GM12878 (cell line): ENCODE measurements at regions not wholly inside any gene's neighbourhood (a gene's known extent, or its start where the extent isn't known, plus 50 kb on each side); places are given as distances from the start of the nearest gene placed in this dataset.
"Not testable (repeated sequence)": the region's sequence is repeated elsewhere in the genome, so short reads cannot be mapped to it uniquely, and the experiment has no call there.

ENCODE experiments used
- ATAC-seq: fragments of 200-7000 bp; cut with Tn5 transposase; 3 replicates; pipeline ENCODE4 v1.9.1; 2020; ENCODE audit warnings: mild to moderate bottlenecking, moderate library complexity
- BruUV-seq: library from RNA; stranded (reverse); fragments of 400-500 nt; replicated peaks from 2 replicates; lab custom pipeline; 2021; lab: Mats Ljungman, UMichigan
- CTCF ChIA-PET: fragments of 300-600 bp; sonication (Branson Sonifier 250); formaldehyde crosslinking; extraction: SDS; loops from one replicate; lab custom pipeline; 2021; ENCODE audit warnings: inconsistent platforms; lab: Yijun Ruan, JAX
- POLR2A ChIA-PET: fragments of 350-600 bp; formaldehyde crosslinking; extraction: SDS; loops from one replicate; lab custom pipeline; 2021; ENCODE audit warnings: inconsistent platforms; lab: Charles Lee
- RAD21 ChIA-PET: fragments of 300-600 bp; sonication (Branson Sonifier 250); formaldehyde crosslinking; loops from one replicate; lab custom pipeline; 2023; ENCODE audit warnings: antibody characterized with exemption; ENCODE audit not compliant: unreplicated experiment; lab: Charles Lee
- SMC1A ChIA-PET: fragments of 300-600 bp; sonication (Branson Sonifier 250); formaldehyde crosslinking; loops from one replicate; lab custom pipeline; 2023; ENCODE audit not compliant: unreplicated experiment, uncharacterized antibody; lab: Charles Lee
- DNase-seq: peaks from one replicate; pipeline ENCODE4 v3.0.0-alpha.2; 2011; ENCODE audit warnings: low read depth, low spot score
- FAIRE-seq: peaks from 3 replicates; lab custom pipeline; 2011; peaks lifted over from hg19 to GRCh38; lab: Jason Lieb, UNC
- H2AFZ ChIP-seq: 2 replicates; pipeline ENCODE4 v1.6.0; 2011; ENCODE audit warnings: low read depth, low read length, control low read depth; ENCODE audit not compliant: control insufficient read depth
- H3K27ac ChIP-seq: 2 replicates; pipeline ENCODE4 v1.5.1; 2011; ENCODE audit warnings: control low read depth; ENCODE audit not compliant: control insufficient read depth, insufficient read depth
- H3K27me3 ChIP-seq, 2 experiments: replicated peaks in 1 of 2; 2 replicates each; pipeline versions ENCODE4 v1.6.0 to v1.6.1; 2011; ENCODE audit warnings: low read length in 1 of 2; ENCODE audit not compliant: control insufficient read depth in 2 of 2, insufficient read depth in 2 of 2
- H3K36me3 ChIP-seq, 2 experiments: 2 replicates each; pipeline ENCODE4 v1.5.1; 2011; ENCODE audit warnings: low read length in 1 of 2; ENCODE audit not compliant: control insufficient read depth in 2 of 2, insufficient read depth in 2 of 2
- H3K4me1 ChIP-seq: 2 replicates; pipeline ENCODE4 v1.6.1; 2011; ENCODE audit warnings: mild to moderate bottlenecking, low read length, moderate library complexity, mixed read lengths; ENCODE audit not compliant: control insufficient read depth, insufficient read depth
- H3K4me2 ChIP-seq: 2 replicates; pipeline ENCODE4 v1.6.0; 2011; ENCODE audit warnings: control low read depth; ENCODE audit not compliant: control insufficient read depth, insufficient read depth
- H3K4me3 ChIP-seq: fragments of 200-600 bp; sonication (generic); 2 replicates; pipeline ENCODE4 v1.5.1; 2016
- H3K79me2 ChIP-seq: 2 replicates; pipeline ENCODE4 v1.6.0; 2011; ENCODE audit warnings: low read length; ENCODE audit not compliant: control insufficient read depth, insufficient read depth
- H3K9ac ChIP-seq: 2 replicates; pipeline ENCODE4 v1.8.0; 2011; ENCODE audit warnings: low read length, control low read depth, mixed read lengths; ENCODE audit not compliant: control insufficient read depth, insufficient read depth
- H3K9me3 ChIP-seq: replicated peaks from 3 replicates; pipeline ENCODE4 v1.5.1; 2011; ENCODE audit warnings: mild to moderate bottlenecking, low read length; ENCODE audit not compliant: control insufficient read depth, insufficient read depth
- H4K20me1 ChIP-seq: 2 replicates; pipeline ENCODE4 v1.6.0; 2011; ENCODE audit not compliant: control insufficient read depth, insufficient read depth
- RUNX3 ChIP-seq: IDR thresholded peaks from 2 replicates; pipeline ENCODE4 v1.6.1; 2012; ENCODE audit warnings: low read length, inconsistent platforms
- WGBS: methylation state at CpG from one replicate; pipeline ENCODE4 v1.1.6; 2016; ENCODE audit warnings: low lambda C conversion rate; ENCODE audit not compliant: insufficient replicate concordance, insufficient coverage; ENCODE audit errors: missing lambda C conversion rate; 5-methylcytosine and 5-hydroxymethylcytosine counted together
- in situ Hi-C: fragments of 300-500 bp; cut with MboI; formaldehyde crosslinking; loops from 9 replicates; pipeline ENCODE4 v1.14.3; 2018; ENCODE audit warnings: mixed read lengths
- intact Hi-C: fragments of 100-400 bp; cut with micrococcal nuclease; formaldehyde crosslinking; loops from one replicate; pipeline ENCODE4 v1.14.2; 2022; ENCODE audit not compliant: unreplicated experiment

GRCh38 chr5:34124280-34124679 lies 81.3 kb upstream of the C1QTNF3 start:
- not testable (repeated sequence) for BruUV-seq

DNA sequence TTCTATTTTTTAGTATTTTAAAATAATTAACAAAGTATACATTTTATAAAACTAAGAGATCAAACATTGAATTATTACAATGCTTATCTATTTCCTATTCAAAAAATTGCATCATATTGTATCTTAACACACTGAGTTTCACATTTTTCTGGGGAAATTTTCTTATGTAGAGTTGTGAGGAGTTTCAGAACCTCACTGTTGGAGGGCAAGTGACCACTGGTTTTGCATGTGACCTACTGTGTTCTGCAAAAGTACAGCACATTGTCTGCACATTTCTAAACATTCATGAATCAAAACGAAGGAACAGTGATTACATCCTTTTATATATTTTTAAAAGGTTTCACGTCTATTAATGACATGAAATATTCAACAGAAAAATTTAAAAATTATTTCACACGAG lies 82.3 kb upstream of the C1QTNF3 start:
- BruUV-seq, H3K4me3 ChIP-seq, H3K79me2 ChIP-seq, FAIRE-seq, H3K4me1 ChIP-seq, H3K4me2 ChIP-seq, POLR2A ChIA-PET, RAD21 ChIA-PET, intact Hi-C loops, H3K36me3 ChIP-seq, H3K9ac ChIP-seq, H2AFZ ChIP-seq, H3K9me3 ChIP-seq, H3K27me3 ChIP-seq, H4K20me1 ChIP-seq, SMC1A ChIA-PET, DNase-seq, in situ Hi-C loops, H3K27ac ChIP-seq, CTCF ChIA-PET: not testable (repeated sequence)
- ATAC-seq, result peak; percentile 94
- WGBS, result 0% methylated on average over 3 of the region's 3 CpGs
- TF ChIP-seq RUNX3, result 0 out of 2 replicates have a peak, but pooled peaks have one; percentile 17

More at GRCh38 chr5:34124280-34124679, 81.3 kb upstream of the C1QTNF3 start:
- FAIRE-seq, H3K79me2 ChIP-seq, RAD21 ChIA-PET, CTCF ChIA-PET, DNase-seq, H3K27ac ChIP-seq, H3K36me3 ChIP-seq, H3K27me3 ChIP-seq, H2AFZ ChIP-seq, intact Hi-C loops, H3K4me1 ChIP-seq, H3K4me3 ChIP-seq, in situ Hi-C loops, H3K4me2 ChIP-seq, H3K9ac ChIP-seq, H4K20me1 ChIP-seq, H3K9me3 ChIP-seq, ATAC-seq, SMC1A ChIA-PET, POLR2A ChIA-PET: not testable (repeated sequence)
- WGBS, result 96% methylated on average over 3 of the region's 3 CpGs

GRCh38 chr5:34126741-34127140 lies 83.7 kb upstream of the C1QTNF3 start:
- H3K4me3 ChIP-seq, H3K36me3 ChIP-seq, H3K9me3 ChIP-seq, H3K27me3 ChIP-seq, RAD21 ChIA-PET, H4K20me1 ChIP-seq, intact Hi-C loops, H3K4me2 ChIP-seq, H3K27ac ChIP-seq, FAIRE-seq, in situ Hi-C loops, H3K79me2 ChIP-seq, BruUV-seq, SMC1A ChIA-PET, H3K4me1 ChIP-seq, H3K9ac ChIP-seq, DNase-seq, POLR2A ChIA-PET, CTCF ChIA-PET, ATAC-seq, H2AFZ ChIP-seq: not testable (repeated sequence)
- 95% methylated on average over 3 of the region's 3 CpGs for WGBS

DNA sequence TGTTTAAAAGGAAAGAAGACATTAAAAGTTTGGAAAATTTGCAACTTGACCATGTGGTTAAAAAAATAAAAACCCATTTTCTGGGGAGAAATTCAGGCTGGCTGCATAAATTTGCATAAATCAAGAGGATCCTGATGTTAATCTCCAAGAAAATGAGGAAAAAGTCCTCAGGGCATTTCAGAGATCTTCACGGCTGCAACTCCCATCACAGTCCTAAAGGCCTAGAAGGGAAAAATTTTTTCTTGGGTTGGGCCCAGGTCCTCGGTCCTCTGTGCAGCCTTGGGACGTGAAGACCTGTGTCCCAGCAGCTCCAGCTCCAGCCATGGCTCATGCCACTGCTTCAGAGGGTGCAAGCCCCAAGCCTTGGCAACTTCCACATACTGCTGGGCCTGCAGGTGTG lies 84.8 kb upstream of the C1QTNF3 start:
- SMC1A ChIA-PET, intact Hi-C loops, H3K27me3 ChIP-seq, POLR2A ChIA-PET, H3K4me1 ChIP-seq, BruUV-seq, FAIRE-seq, H3K36me3 ChIP-seq, CTCF ChIA-PET, RAD21 ChIA-PET, H3K4me3 ChIP-seq, H4K20me1 ChIP-seq, H3K79me2 ChIP-seq, ATAC-seq, DNase-seq, in situ Hi-C loops, H3K27ac ChIP-seq, H3K9ac ChIP-seq, H3K9me3 ChIP-seq, H3K4me2 ChIP-seq, H2AFZ ChIP-seq: not testable (repeated sequence)
- WGBS, result 98% methylated on average over 3 of the region's 3 CpGs
